GM12891 (cell line): ENCODE measurements at regions not wholly inside any gene's neighbourhood (a gene's known extent, or its start where the extent isn't known, plus 50 kb on each side); places are given as distances from the start of the nearest gene placed in this dataset.

ENCODE experiments used
- POLR2A ChIP-seq: IDR thresholded peaks from 2 replicates; pipeline ENCODE4 v1.6.1; 2011; ENCODE audit warnings: low read depth, low read length, control low read depth
- POLR2AphosphoS5 ChIP-seq: IDR thresholded peaks from 2 replicates; pipeline ENCODE4 v1.6.1; 2011; ENCODE audit warnings: low read depth, low read length, control low read depth

DNA sequence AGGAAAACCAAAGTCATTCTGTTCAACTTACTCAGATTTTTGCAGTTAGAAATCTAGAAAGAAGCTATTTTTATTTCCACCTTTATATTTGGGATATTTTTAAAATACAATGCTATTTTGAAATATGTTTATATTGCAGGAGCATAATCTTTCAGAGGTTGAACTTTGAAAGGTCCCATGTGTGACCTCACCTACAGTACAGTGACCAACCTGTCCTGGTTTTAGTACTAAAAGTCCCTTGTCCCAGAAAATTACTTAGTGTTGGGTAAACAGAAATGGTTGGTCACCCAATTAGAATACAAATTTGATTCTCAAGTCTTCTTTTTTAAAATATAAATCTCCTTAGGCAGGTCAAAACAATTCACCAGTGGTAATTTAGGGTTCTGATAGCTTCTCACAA is 141.6 kb upstream of the FRMD4B start:
- no peak for TF ChIP-seq POLR2A
- no peak for TF ChIP-seq POLR2AphosphoS5
